ENCODE measurements at regions not wholly inside any gene's neighbourhood (a gene's known extent, or its start where the extent isn't known, plus 50 kb on each side); places are given as distances from the start of the nearest gene placed in this dataset.

DNA sequence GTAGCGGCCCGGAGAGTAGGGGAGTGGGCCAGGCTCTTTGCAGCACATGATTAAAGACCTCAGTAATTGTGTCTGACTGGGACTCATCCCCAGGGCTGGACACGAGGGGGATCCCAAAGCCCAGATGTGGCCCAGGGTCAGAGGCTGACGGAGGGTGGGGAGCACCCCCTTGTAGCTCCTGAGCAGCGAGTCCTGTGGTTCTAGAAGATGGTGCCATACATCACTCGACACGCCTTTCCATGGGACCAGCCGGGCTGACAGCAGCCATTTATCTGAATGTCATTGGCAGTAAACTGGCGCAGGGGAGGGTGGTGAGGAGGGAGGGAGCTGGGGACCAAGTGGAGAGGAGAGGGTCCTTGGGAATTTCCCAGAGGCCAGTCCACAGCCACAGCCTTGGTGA, 65.1 kb upstream of the FAM222A start:
- H3K27me3 Mint-ChIP-seq (ENCODE audit: insufficient read depth, low read depth): peaks cover 13% of the 10 kb centered on the region
- H3K36me3 ChIP-seq: no peaks in the 10 kb centered on the region
- no peaks in the 10 kb centered on the region for H3K27me3 ChIP-seq
- peaks cover 19% of the 10 kb centered on the region for H3K4me1 Mint-ChIP-seq
- no peak for DNase-seq (ENCODE audit: low spot score)
- H3K27ac Mint-ChIP-seq: peak overlapping the region; percentile 66
- H3F3A ChIP-seq (ENCODE audit: low read depth): no peaks in the 10 kb centered on the region
- H3K9ac ChIP-seq: no peak overlapping the region
- no peaks in the 10 kb centered on the region for H4K20me1 ChIP-seq (ENCODE audit: low read depth)
- no peak overlapping the region for H3K27ac ChIP-seq
- H3K4me3 Mint-ChIP-seq: no peak overlapping the region
- no peak overlapping the region for H3K4me2 ChIP-seq
- H3K4me3 ChIP-seq: no peak overlapping the region
- H3K4me1 ChIP-seq: peaks cover 13% of the 10 kb centered on the region
- H3K79me2 ChIP-seq (ENCODE audit: low read depth): no peaks in the 10 kb centered on the region
- peak overlapping the region; percentile 26 for H2AFZ ChIP-seq (replicated peaks)
- no peaks in the 10 kb centered on the region for H3K9me3 Mint-ChIP-seq
- TF ChIP-seq EZH2 (IDR thresholded peaks at IDR 0.05) (no peak), EZH2phosphoT487 (IDR thresholded peaks at IDR 0.05) (no peak)
- TF ChIP-seq, protein P1, sequence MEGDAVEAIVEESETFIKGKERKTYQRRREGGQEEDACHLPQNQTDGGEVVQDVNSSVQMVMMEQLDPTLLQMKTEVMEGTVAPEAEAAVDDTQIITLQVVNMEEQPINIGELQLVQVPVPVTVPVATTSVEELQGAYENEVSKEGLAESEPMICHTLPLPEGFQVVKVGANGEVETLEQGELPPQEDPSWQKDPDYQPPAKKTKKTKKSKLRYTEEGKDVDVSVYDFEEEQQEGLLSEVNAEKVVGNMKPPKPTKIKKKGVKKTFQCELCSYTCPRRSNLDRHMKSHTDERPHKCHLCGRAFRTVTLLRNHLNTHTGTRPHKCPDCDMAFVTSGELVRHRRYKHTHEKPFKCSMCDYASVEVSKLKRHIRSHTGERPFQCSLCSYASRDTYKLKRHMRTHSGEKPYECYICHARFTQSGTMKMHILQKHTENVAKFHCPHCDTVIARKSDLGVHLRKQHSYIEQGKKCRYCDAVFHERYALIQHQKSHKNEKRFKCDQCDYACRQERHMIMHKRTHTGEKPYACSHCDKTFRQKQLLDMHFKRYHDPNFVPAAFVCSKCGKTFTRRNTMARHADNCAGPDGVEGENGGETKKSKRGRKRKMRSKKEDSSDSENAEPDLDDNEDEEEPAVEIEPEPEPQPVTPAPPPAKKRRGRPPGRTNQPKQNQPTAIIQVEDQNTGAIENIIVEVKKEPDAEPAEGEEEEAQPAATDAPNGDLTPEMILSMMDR (IDR thresholded peaks at IDR 0.05): no peak
- H3K36me3 Mint-ChIP-seq: no peaks in the 10 kb centered on the region
- no peaks in the 10 kb centered on the region for H3K9me3 ChIP-seq (ENCODE audit: low read depth)

DNA sequence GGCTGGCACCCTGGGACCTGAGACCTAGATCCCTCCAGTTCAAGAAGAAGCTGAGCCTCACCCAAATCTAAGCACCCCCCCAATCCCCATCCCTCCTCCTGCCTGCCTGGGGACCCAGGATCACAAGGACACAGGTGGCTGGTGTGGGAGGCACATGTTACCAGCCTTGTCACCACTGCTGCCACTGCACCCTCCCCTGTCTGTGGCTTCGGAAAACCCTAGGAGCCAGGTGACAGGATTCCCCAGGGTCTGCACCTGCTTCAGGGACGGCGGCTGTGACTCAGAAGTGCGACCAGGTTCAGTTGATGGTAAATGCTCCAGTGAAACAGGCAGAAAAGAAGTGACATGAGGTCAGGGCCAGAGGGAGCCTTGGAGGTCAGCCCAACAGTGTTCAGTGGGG, 62.8 kb upstream of the FAM222A start:
- no peaks in the 10 kb centered on the region for H3K27me3 ChIP-seq
- H3K9me3 Mint-ChIP-seq: no peaks in the 10 kb centered on the region
- H3K4me3 ChIP-seq: no peak overlapping the region
- peaks cover 13% of the 10 kb centered on the region for H3K4me1 ChIP-seq
- H3K79me2 ChIP-seq (ENCODE audit: low read depth): no peaks in the 10 kb centered on the region
- no peak overlapping the region for H3K27ac Mint-ChIP-seq
- H3K4me1 Mint-ChIP-seq: peaks cover 18% of the 10 kb centered on the region
- no peaks in the 10 kb centered on the region for H3F3A ChIP-seq (ENCODE audit: low read depth)
- DNase-seq (ENCODE audit: low spot score): no peak
- H3K9me3 ChIP-seq (ENCODE audit: low read depth): no peaks in the 10 kb centered on the region
- peak overlapping the region; percentile 27 for H3K4me3 Mint-ChIP-seq
- peaks cover 18% of the 10 kb centered on the region for H3K27me3 Mint-ChIP-seq (ENCODE audit: insufficient read depth, low read depth)
- H3K27ac ChIP-seq: no peak overlapping the region
- no peaks in the 10 kb centered on the region for H3K36me3 Mint-ChIP-seq
- H3K36me3 ChIP-seq: no peaks in the 10 kb centered on the region
- no peak for TF ChIP-seq EZH2 (IDR thresholded peaks at IDR 0.05)
- TF ChIP-seq, protein P1 (IDR thresholded peaks at IDR 0.05): no peak
- no peak for TF ChIP-seq EZH2phosphoT487 (IDR thresholded peaks at IDR 0.05)
- H3K4me2 ChIP-seq: no peak overlapping the region
- no peaks in the 10 kb centered on the region for H4K20me1 ChIP-seq (ENCODE audit: low read depth)
- H3K9ac ChIP-seq: no peak overlapping the region
- no peak overlapping the region for H2AFZ ChIP-seq (replicated peaks)

DNA sequence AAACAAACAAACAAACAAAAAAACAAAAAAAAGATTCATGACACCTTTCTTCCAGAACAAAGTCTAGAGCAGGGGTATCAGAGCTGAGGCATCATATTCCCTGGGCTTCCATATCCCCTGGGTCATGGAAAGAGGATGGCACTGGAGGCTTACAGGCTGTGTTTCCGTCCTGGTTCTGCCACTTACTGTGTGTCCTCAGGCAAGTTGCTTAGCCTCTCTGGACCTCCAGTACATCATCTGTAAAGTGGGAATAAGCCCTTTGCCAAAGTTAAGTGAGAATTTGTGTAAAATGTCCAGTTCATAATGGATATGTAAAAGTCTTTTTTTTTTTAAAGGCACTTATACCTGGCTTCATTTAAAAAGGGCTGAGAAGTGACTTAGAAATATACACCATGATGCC, 62.0 kb upstream of the FAM222A start:
- H3K4me1 Mint-ChIP-seq: peaks cover 13% of the 10 kb centered on the region

More for the DNA sequence above, 62.0 kb upstream of the FAM222A start:
- Histone ChIP-seq H3K4me3 (no peak overlapping the region), H3K4me2 (no peak overlapping the region), H3K79me2 (ENCODE audit: low read depth) (no peaks in the 10 kb centered on the region), H3K9ac (no peak overlapping the region), H3K27ac (no peak overlapping the region), H4K20me1 (ENCODE audit: low read depth) (no peaks in the 10 kb centered on the region), H2AFZ (replicated peaks) (no peak overlapping the region), H3K27me3 (no peaks in the 10 kb centered on the region), H3K9me3 (ENCODE audit: low read depth) (no peaks in the 10 kb centered on the region), H3F3A (ENCODE audit: low read depth) (no peaks in the 10 kb centered on the region), H3K4me1 (peaks cover 5% of the 10 kb centered on the region), H3K36me3 (no peaks in the 10 kb centered on the region)
- Mint-ChIP-seq H3K27me3 (ENCODE audit: insufficient read depth, low read depth) (peaks cover 18% of the 10 kb centered on the region), H3K4me3 (no peak overlapping the region), H3K27ac (no peak overlapping the region), H3K9me3 (no peaks in the 10 kb centered on the region), H3K36me3 (no peaks in the 10 kb centered on the region)
- no peak for DNase-seq (ENCODE audit: low spot score)
- no peak for TF ChIP-seq EZH2phosphoT487 (IDR thresholded peaks at IDR 0.05)
- TF ChIP-seq EZH2 (IDR thresholded peaks at IDR 0.05): no peak
- TF ChIP-seq, protein P1 (IDR thresholded peaks at IDR 0.05): no peak

Data from neural progenitor cell (in vitro differentiated cells).